ENCODE measurements at regions not wholly inside any gene's neighbourhood (a gene's known extent, or its start where the extent isn't known, plus 50 kb on each side); places are given as distances from the start of the nearest gene placed in this dataset.

- ChIA-PET POLR2A (no interaction called here), CTCF (no interaction called here)
- Mint-ChIP-seq H3K9me3 (peaks cover 10% of the 10 kb centered on the region), H3K4me1 (ENCODE audit: low read depth) (no peaks in the 10 kb centered on the region), H3K27ac (no peak overlapping the region), H3K27me3 (no peaks in the 10 kb centered on the region), H3K36me3 (ENCODE audit: low read depth) (no peaks in the 10 kb centered on the region), H3K4me3 (no peak overlapping the region)
- TF ChIP-seq CTCF (IDR thresholded peaks at IDR 0.05), result no peak
- DNase-seq, result no peak
- intact Hi-C loops (cut with micrococcal nuclease), result no loop called here
- no peak for ATAC-seq
Observed at GRCh38 chr5:165508861-165509260, 2003.4 kb downstream of the MAT2B start.

DNA sequence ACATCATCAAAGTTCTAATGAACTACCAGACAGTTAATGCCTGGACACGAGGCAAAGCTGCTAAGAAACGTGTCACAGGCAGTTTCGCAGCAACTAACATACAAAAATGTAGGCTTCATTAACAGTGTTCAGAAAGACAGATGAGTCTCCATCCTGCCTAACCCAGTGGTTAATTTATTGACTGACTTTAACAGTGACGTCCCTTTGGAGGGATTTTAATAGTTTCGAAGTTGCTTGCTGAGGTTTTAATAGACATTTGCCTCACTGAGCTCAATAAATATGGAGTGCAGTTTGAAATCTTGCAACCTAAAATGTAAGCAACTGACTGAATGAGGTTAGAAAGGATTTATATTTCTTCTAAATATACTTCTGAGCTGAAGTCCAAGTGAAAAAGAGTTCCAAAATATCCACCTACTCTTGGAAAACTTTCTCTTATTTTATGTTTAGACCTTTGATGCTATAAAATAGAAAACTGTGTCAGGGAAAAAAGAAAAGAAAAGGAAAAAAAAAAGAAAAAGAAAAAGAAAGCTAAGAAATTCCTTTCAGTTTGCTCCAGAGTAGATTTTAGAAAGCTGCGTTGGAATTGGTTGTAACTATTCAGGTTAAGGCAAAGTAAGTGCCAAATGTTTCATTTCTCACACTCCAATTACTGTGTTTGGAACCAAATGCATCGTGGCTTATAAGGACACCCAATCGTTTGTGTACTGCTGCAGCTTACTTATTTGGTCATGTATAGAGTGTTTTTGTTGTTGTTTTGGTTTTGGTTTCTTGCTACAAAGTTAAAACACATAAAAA, 2016.6 kb downstream of the MAT2B start:
- TF ChIP-seq CTCF (IDR thresholded peaks at IDR 0.05), result no peak
- Mint-ChIP-seq H3K27me3 (no peaks in the 10 kb centered on the region), H3K27ac (no peak overlapping the region), H3K4me3 (no peak overlapping the region), H3K9me3 (peaks cover 3% of the 10 kb centered on the region), H3K4me1 (ENCODE audit: low read depth) (no peaks in the 10 kb centered on the region), H3K36me3 (ENCODE audit: low read depth) (no peaks in the 10 kb centered on the region)
- no peak for DNase-seq
- POLR2A ChIA-PET, result no interaction called here
- ATAC-seq, result no peak
- intact Hi-C loops (cut with micrococcal nuclease), result no loop called here
- CTCF ChIA-PET, result no interaction called here

DNA sequence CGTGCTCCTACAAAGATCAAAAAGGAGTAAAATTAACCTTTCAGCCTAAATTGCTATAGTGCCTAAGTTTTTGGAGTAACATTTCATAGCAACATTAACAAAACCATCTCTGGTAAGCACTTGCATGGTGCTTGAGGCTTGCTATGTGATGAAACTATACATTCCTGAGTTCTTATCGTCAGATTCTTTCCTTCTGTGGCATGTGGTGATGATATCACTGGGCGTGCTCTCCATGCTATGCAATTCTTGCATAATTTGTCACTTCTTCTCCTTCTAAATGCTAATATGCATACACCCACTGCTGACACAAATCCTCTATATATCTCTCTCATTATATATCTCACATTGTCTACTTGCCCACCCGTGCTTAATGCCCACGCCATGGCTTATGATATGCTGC, 2019.9 kb downstream of the MAT2B start:
- ATAC-seq, result no peak
- CTCF ChIA-PET, result no interaction called here
- POLR2A ChIA-PET, result no interaction called here
- DNase-seq, result no peak
- Mint-ChIP-seq H3K27me3 (no peaks in the 10 kb centered on the region), H3K4me3 (no peak overlapping the region), H3K9me3 (peaks cover 11% of the 10 kb centered on the region), H3K27ac (no peak overlapping the region), H3K36me3 (ENCODE audit: low read depth) (no peaks in the 10 kb centered on the region), H3K4me1 (ENCODE audit: low read depth) (no peaks in the 10 kb centered on the region)
- intact Hi-C loops (cut with micrococcal nuclease), result no loop called here
- TF ChIP-seq CTCF (IDR thresholded peaks at IDR 0.05), result no peak

- no peak for DNase-seq
- Mint-ChIP-seq H3K36me3 (ENCODE audit: low read depth) (no peaks in the 10 kb centered on the region), H3K9me3 (peaks cover 11% of the 10 kb centered on the region), H3K4me3 (no peak overlapping the region), H3K4me1 (ENCODE audit: low read depth) (no peaks in the 10 kb centered on the region), H3K27ac (no peak overlapping the region), H3K27me3 (no peaks in the 10 kb centered on the region)
- intact Hi-C loops (cut with micrococcal nuclease), result no loop called here
- CTCF ChIA-PET, result no interaction called here
- no peak for ATAC-seq
- TF ChIP-seq CTCF (IDR thresholded peaks at IDR 0.05), result no peak
- POLR2A ChIA-PET, result no interaction called here
Observed at GRCh38 chr5:165526357-165526756, 2020.9 kb downstream of the MAT2B start.

GRCh38 chr5:165527577-165527976, 2022.2 kb downstream of the MAT2B start:
- POLR2A ChIA-PET, result no interaction called here
- CTCF ChIA-PET, result no interaction called here
- H3K4me3 Mint-ChIP-seq, result no peak overlapping the region
- no peaks in the 10 kb centered on the region for H3K36me3 Mint-ChIP-seq (ENCODE audit: low read depth)
- no peak overlapping the region for H3K27ac Mint-ChIP-seq
- TF ChIP-seq CTCF (IDR thresholded peaks at IDR 0.05), result no peak
- ATAC-seq (no peak), DNase-seq (no peak)
- H3K4me1 Mint-ChIP-seq (ENCODE audit: low read depth), result no peaks in the 10 kb centered on the region
- intact Hi-C loops (cut with micrococcal nuclease), result no loop called here
- H3K27me3 Mint-ChIP-seq, result no peaks in the 10 kb centered on the region
- H3K9me3 Mint-ChIP-seq, result peaks cover 11% of the 10 kb centered on the region

Measured in activated CD8-positive, alpha-beta T cell treated with anti-CD3 and anti-CD28 coated beads for 36 hours (primary cell).